K562 (cell line): ENCODE measurements at regions not wholly inside any gene's neighbourhood (a gene's known extent, or its start where the extent isn't known, plus 50 kb on each side); places are given as distances from the start of the nearest gene placed in this dataset.

Experiments
- ATAC-seq: fragments of 200-7000 bp; cut with Tn5 transposase; 3 replicates; pipeline ENCODE4 v1.9.1; 2020; ENCODE audit warnings: moderate library complexity
- BruUV-seq: library from RNA; stranded (reverse); fragments of 400-500 nt; replicated peaks from 2 replicates; lab custom pipeline; 2021; lab: Mats Ljungman, UMichigan
- CTCF ChIA-PET: fragments of 300-600 bp; formaldehyde crosslinking; extraction: SDS; loops from one replicate; lab custom pipeline; 2021; ENCODE audit warnings: low intra/inter-chr PET ratio; lab: Yijun Ruan, JAX
- POLR2A ChIA-PET: fragments of 300-600, 350-650 bp; sonication (Branson Sonifier 250); formaldehyde crosslinking; extraction: SDS; loops from one replicate; lab custom pipeline; 2021; ENCODE audit warnings: antibody characterized with exemption, inconsistent platforms; lab: Yijun Ruan, JAX
- DNase-seq, 4 experiments: peaks; one replicate each; pipeline versions ENCODE4 v3.0.0 to v3.0.0-alpha.2; 2011 to 2018; ENCODE audit warnings: low spot score in 3 of 4, mixed read lengths in 3 of 4; ENCODE audit errors: extremely low read depth in 1 of 4
- FAIRE-seq: peaks from 2 replicates; lab custom pipeline; 2011; peaks lifted over from hg19 to GRCh38; lab: Jason Lieb, UNC
- H2AFZ ChIP-seq: 2 replicates; pipeline ENCODE4 v1.6.0; 2011; ENCODE audit warnings: low read depth, low read length, control low read depth, inconsistent platforms
- H3K27ac ChIP-seq: fragments of 200-600 bp; 3 replicates; pipeline ENCODE4 v1.8.0; 2011; ENCODE audit warnings: low read depth, mild to moderate bottlenecking, control low read depth, inconsistent platforms, low read length, moderate library complexity, mixed read lengths; ENCODE audit errors: extremely low read depth
- H3K27me3 ChIP-seq, 2 experiments: fragments of 300-600 bp in 1 of 2; 2 replicates in 1 of 2; 3 replicates in 1 of 2; pipeline versions ENCODE4 v1.6.0 to v1.8.0; 2011; ENCODE audit warnings: inconsistent platforms in 2 of 2, low read length in 2 of 2, mild to moderate bottlenecking in 1 of 2, mixed read lengths in 1 of 2, moderate library complexity in 1 of 2; ENCODE audit not compliant: control insufficient read depth in 2 of 2, insufficient read depth in 2 of 2
- H3K36me3 ChIP-seq: fragments of 300-600 bp; 3 replicates; pipeline ENCODE4 v1.8.0; 2011; ENCODE audit warnings: mild to moderate bottlenecking, low read length, inconsistent platforms; ENCODE audit not compliant: control insufficient read depth, insufficient read depth
- H3K4me1 ChIP-seq, 2 experiments: fragments of 200-600 bp in 1 of 2; replicated peaks in 1 of 2; 2 replicates in 1 of 2; 3 replicates in 1 of 2; pipeline versions ENCODE4 v1.5.1 to v1.8.0; 2011; ENCODE audit warnings: inconsistent platforms in 2 of 2, low read length in 2 of 2, mild to moderate bottlenecking in 1 of 2, mixed read lengths in 1 of 2, moderate library complexity in 1 of 2; ENCODE audit not compliant: control insufficient read depth in 2 of 2, insufficient read depth in 2 of 2
- H3K4me2 ChIP-seq: 2 replicates; pipeline ENCODE4 v1.6.1; 2011; ENCODE audit warnings: low read length, control low read depth, inconsistent platforms, mixed read lengths; ENCODE audit not compliant: insufficient read depth
- H3K4me3 ChIP-seq: fragments of 200-600 bp; sonication (generic), shearing (Covaris generic); 2 replicates; pipeline ENCODE4 v1.5.1; 2016; ENCODE audit warnings: control low read depth, inconsistent platforms
- H3K79me2 ChIP-seq: fragments of 200-600 bp; 3 replicates; pipeline ENCODE4 v1.8.0; 2011; ENCODE audit warnings: low read length, inconsistent platforms; ENCODE audit not compliant: control insufficient read depth, insufficient read depth
- H3K9ac ChIP-seq, 2 experiments: 2 replicates each; pipeline versions ENCODE4 v1.6.0 to v1.6.1; 2011; ENCODE audit warnings: low read depth in 2 of 2, low read length in 2 of 2, control low read depth in 1 of 2, inconsistent platforms in 1 of 2, mild to moderate bottlenecking in 1 of 2, mixed read lengths in 1 of 2; ENCODE audit not compliant: insufficient read depth in 1 of 2
- H3K9me1 ChIP-seq: one replicate; pipeline ENCODE4 v1.6.0; 2011; ENCODE audit warnings: inconsistent platforms, mild to moderate bottlenecking, low read length, moderate library complexity; ENCODE audit not compliant: control insufficient read depth, insufficient read depth
- H3K9me3 ChIP-seq: replicated peaks from 2 replicates; pipeline ENCODE4 v1.5.1; 2011; ENCODE audit warnings: low read depth, low read length, inconsistent platforms; ENCODE audit not compliant: control insufficient read depth, insufficient read depth
- H4K20me1 ChIP-seq: replicated peaks from 2 replicates; pipeline ENCODE4 v1.6.1; 2011; ENCODE audit warnings: low read length, inconsistent platforms, mixed read lengths; ENCODE audit not compliant: control insufficient read depth, insufficient read depth
- AFF4 ChIP-seq: sonication (generic); formaldehyde crosslinking; IDR thresholded peaks from 2 replicates; pipeline ENCODE4 v1.8.0; 2023; ENCODE audit warnings: mild to moderate bottlenecking, missing genetic modification reagents
- CEBPB ChIP-seq: fragments of 450-650 bp; IDR thresholded peaks from 2 replicates; pipeline ENCODE4 v1.6.1; 2016; ENCODE audit warnings: missing genetic modification characterization, missing compliant biosample characterization
- CHCHD3 ChIP-seq: fragments of 250-450 bp; sonication (Bioruptor Pico); IDR thresholded peaks from 2 replicates; pipeline ENCODE4 v2.1.2; 2022; ENCODE audit warnings: mild to moderate bottlenecking
- HDAC3 ChIP-seq: fragments of 450-650 bp; IDR thresholded peaks from 2 replicates; pipeline ENCODE4 v1.6.1; 2018; ENCODE audit warnings: borderline replicate concordance, mild to moderate bottlenecking, moderate library complexity; ENCODE audit not compliant: partially characterized antibody
- KDM5B ChIP-seq: fragments of 200-600 bp; sonication (generic); IDR thresholded peaks from 2 replicates; pipeline ENCODE4 v1.6.1; 2012; ENCODE audit warnings: low read depth, mild to moderate bottlenecking, moderate library complexity, low read length, control low read depth, inconsistent platforms; ENCODE audit not compliant: insufficient replicate concordance
- SMAD3 ChIP-seq: fragments of 450-650 bp; formaldehyde crosslinking; conservative IDR thresholded peaks from 2 replicates; pipeline ENCODE4 v1.4.0; 2020; ENCODE audit warnings: mild to moderate bottlenecking
- ZNF174 ChIP-seq: fragments of 250-450 bp; sonication (Bioruptor Pico); IDR thresholded peaks from 2 replicates; pipeline ENCODE4 v1.4.0; 2020; ENCODE audit warnings: mild to moderate bottlenecking
- WGBS: fragments of 100-300 bp; shearing (Covaris generic); methylation state at CpG from one replicate; pipeline ENCODE4 v1.1.6; 2016; ENCODE audit warnings: low coverage, mixed read lengths; ENCODE audit not compliant: insufficient coverage; ENCODE audit errors: missing lambda C conversion rate; 5-methylcytosine and 5-hydroxymethylcytosine counted together
- in situ Hi-C: fragments of 300-500 bp; cut with MboI; formaldehyde crosslinking; loops from 4 replicates; pipeline ENCODE4 v1.15.0; 2018; ENCODE audit warnings: inconsistent platforms, mixed read lengths
- intact Hi-C: fragments of 100-400 bp; cut with micrococcal nuclease; formaldehyde crosslinking; loops from 2 replicates; pipeline ENCODE4 v1.14.2; 2022
- TF ChIP-seq, protein P1 (sequence below), 2 experiments: fragments of 450-650 bp; IDR thresholded peaks; 2 replicates each; pipeline ENCODE4 v1.6.1; 2016; ENCODE audit warnings: mild to moderate bottlenecking in 2 of 2, borderline replicate concordance in 1 of 2, low read depth in 1 of 2, moderate library complexity in 1 of 2

GRCh38 chr22:47394504-47395440 is 632.3 kb downstream of the TBC1D22A start:
- POLR2A ChIA-PET = no interaction called here
- Histone ChIP-seq H3K36me3 (no peaks in the 10 kb centered on the region), H3K9me3 (no peaks in the 10 kb centered on the region), H3K9ac (no peak overlapping the region), H3K79me2 (no peaks in the 10 kb centered on the region), H3K4me2 (no peak overlapping the region), H2AFZ (no peak overlapping the region), H3K27me3 (peaks cover 3 to 36% of the 10 kb centered on the region in 2 experiments; a peak in 2 of 5 replicates), H3K9me1 (no peaks in the 10 kb centered on the region), H3K4me1 (no peaks in the 10 kb centered on the region), H3K4me3 (no peak overlapping the region), H3K27ac (no peak overlapping the region), H4K20me1 (no peaks in the 10 kb centered on the region)
- DNase-seq (no peak), ATAC-seq (no peak), FAIRE-seq (no peak)
- in situ Hi-C loops = no loop called here
- WGBS = 0% methylated on average over 8 of the region's 12 CpGs
- BruUV-seq = no TSS peak
- CTCF ChIA-PET = no interaction called here
- intact Hi-C loops = no loop called here
- TF ChIP-seq KDM5B = no peak
- no peak for TF ChIP-seq AFF4
- TF ChIP-seq, protein P1, sequence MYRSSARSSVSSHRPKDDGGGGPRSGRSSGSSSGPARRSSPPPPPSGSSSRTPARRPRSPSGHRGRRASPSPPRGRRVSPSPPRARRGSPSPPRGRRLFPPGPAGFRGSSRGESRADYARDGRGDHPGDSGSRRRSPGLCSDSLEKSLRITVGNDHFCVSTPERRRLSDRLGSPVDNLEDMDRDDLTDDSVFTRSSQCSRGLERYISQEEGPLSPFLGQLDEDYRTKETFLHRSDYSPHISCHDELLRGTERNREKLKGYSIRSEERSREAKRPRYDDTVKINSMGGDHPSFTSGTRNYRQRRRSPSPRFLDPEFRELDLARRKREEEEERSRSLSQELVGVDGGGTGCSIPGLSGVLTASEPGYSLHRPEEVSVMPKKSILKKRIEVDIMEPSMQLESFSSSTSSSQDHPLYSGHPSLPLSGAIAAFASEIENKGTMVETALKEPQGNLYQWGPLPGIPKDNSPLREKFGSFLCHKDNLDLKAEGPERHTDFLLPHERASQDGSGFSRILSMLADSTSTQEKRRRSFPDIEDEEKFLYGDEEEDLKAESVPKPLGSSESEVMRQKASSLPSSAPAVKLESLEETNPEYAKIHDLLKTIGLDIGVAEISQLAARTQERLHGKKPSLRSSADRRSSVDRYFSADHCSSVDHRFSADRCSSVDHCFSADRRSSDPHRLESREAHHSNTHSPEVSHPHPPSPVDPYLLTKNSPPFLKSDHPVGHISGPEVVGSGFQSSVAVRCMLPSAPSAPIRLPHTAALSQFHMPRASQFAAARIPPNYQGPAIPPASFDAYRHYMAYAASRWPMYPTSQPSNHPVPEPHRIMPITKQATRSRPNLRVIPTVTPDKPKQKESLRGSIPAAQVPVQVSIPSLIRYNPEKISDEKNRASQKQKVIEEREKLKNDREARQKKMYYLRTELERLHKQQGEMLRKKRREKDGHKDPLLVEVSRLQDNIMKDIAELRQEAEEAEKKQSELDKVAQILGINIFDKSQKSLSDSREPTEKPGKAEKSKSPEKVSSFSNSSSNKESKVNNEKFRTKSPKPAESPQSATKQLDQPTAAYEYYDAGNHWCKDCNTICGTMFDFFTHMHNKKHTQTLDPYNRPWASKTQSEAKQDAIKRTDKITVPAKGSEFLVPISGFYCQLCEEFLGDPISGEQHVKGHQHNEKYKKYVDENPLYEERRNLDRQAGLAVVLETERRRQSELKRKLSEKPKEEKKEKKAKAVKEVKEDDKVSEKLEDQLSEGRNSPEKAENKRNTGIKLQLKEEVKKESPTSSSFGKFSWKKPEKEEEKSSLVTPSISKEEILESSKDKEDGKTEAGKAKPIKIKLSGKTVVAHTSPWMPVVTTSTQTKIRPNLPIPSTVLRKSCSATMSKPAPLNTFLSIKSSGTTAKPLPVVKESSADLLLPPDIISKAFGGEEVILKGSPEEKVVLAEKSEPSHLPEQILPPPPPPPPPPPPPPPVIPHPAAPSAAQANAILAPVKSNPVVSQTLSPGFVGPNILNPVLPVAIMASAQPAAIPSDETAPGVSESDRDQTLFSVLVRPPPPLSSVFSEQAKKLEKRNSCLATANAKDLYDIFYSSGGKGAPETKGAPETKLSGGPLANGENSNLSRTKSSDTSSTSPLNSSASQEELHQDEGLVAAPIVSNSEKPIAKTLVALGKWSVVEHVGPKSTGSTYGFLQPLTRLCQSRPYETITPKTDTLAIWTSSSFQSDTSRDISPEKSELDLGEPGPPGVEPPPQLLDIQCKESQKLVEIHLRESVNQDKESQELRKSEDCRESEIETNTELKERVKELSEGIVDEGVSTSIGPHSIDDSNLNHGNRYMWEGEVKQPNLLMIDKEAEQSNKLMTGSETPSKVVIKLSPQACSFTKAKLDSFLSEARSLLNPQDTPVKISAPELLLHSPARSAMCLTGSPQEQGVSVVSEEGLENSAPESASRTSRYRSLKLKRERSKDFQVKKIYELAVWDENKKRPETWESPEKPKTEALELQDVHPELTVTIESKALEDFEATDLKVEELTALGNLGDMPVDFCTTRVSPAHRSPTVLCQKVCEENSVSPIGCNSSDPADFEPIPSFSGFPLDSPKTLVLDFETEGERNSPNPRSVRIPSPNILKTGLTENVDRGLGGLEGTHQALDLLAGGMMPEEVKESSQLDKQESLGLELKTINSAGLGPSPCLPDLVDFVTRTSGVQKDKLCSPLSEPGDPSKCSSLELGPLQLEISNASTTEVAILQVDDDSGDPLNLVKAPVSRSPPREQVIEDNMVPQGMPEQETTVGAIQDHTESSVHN (IDR thresholded peaks at IDR 0.05; ENCODE audit: borderline replicate concordance in 1 of 2, low read depth in 1 of 2) = no peak
- no peak for TF ChIP-seq HDAC3
- TF ChIP-seq ZNF174 (CRISPR knock-in tag) = no peak
- TF ChIP-seq CHCHD3 (CRISPR knock-in tag) = no peak
- no peak for TF ChIP-seq SMAD3
- no peak for TF ChIP-seq CEBPB
